Sigmoid colon (tissue), 6 donors: ENCODE measurements at regions not wholly inside any gene's neighbourhood (a gene's known extent, or its start where the extent isn't known, plus 50 kb on each side); places are given as distances from the start of the nearest gene placed in this dataset.

ENCODE experiments used
- DNase-seq: peaks from one replicate; pipeline ENCODE4 v3.0.0-alpha.2; 2019
- H3K27ac ChIP-seq, 4 donors: fragments of 200-600 bp; sonication (generic); one replicate each; pipeline ENCODE4 v1.5.1; 2016 to 2019; ENCODE audit warnings: mild to moderate bottlenecking in 1 of 4
- H3K27me3 ChIP-seq, 3 donors: fragments of 200-600 bp; sonication (generic); one replicate each; pipeline ENCODE4 v1.5.1; 2019; ENCODE audit warnings: mild to moderate bottlenecking in 1 of 3
- H3K36me3 ChIP-seq, 4 donors: fragments of 200-600 bp; sonication (generic); one replicate each; pipeline ENCODE4 v1.5.1; 2016 to 2019
- H3K4me1 ChIP-seq, 4 donors: fragments of 200-600 bp; sonication (generic); one replicate each; pipeline ENCODE4 v1.5.1; 2017 to 2019
- H3K4me3 ChIP-seq, 4 donors: fragments of 200-600 bp; sonication (generic); one replicate each; pipeline ENCODE4 v1.5.1; 2017 to 2019; ENCODE audit warnings: mild to moderate bottlenecking in 2 of 4, moderate library complexity in 1 of 4
- H3K9me3 ChIP-seq, 4 donors: fragments of 200-600 bp in 3 of 4; sonication (generic) in 3 of 4; one replicate each; pipeline versions ENCODE4 v1.5.1 to v1.6.1; 2013 to 2019
- CTCF ChIP-seq, 4 experiments: fragments of 450-650 bp in 3 of 4; fragments of 200-600 bp in 1 of 4; IDR thresholded peaks; one replicate each; pipeline ENCODE4 v1.5.1; 2016 to 2019; ENCODE audit warnings: antibody characterized with exemption in 4 of 4, mild to moderate bottlenecking in 3 of 4, moderate library complexity in 2 of 4
- EP300 ChIP-seq, 4 donors: sonication (generic); formaldehyde crosslinking; IDR thresholded peaks; one replicate each; pipeline ENCODE4 v1.6.1; 2017; ENCODE audit warnings: antibody characterized with exemption in 4 of 4
- POLR2A ChIP-seq, 2 donors: fragments of 450-650 bp; IDR thresholded peaks; one replicate each; pipeline ENCODE4 v1.6.1; 2016; ENCODE audit warnings: antibody characterized with exemption in 2 of 2, mild to moderate bottlenecking in 2 of 2, moderate library complexity in 2 of 2
- POLR2AphosphoS5 ChIP-seq, 4 donors: sonication (generic); formaldehyde crosslinking; IDR thresholded peaks; one replicate each; pipeline ENCODE4 v1.6.1; 2017; ENCODE audit warnings: antibody characterized with exemption in 4 of 4
- WGBS, 2 donors: extraction: QIAGEN DNeasy Blood & Tissue Kit; methylation state at CpG; one replicate each; pipeline ENCODE4 v1.1.7; 2013; 5-methylcytosine and 5-hydroxymethylcytosine counted together
- intact Hi-C: fragments of 100-400 bp; cut with DNase I; formaldehyde crosslinking; loops from one replicate; pipeline ENCODE4 v1.15.1; 2023
- donor health status: healthy with polysubstance abuse.
- donor health status: healthy.

- Histone ChIP-seq H3K27me3 (no peaks in the 10 kb centered on the region), H3K36me3 (no peaks in the 10 kb centered on the region), H3K27ac (no peak overlapping the region), H3K4me1 (no peaks in the 10 kb centered on the region), H3K4me3 (no peak overlapping the region), H3K9me3 (no peaks in the 10 kb centered on the region)
- 30 to 73% methylated on average over 5 of the region's 5 CpGs for WGBS, 2 donors
- intact Hi-C loops = loop anchor here (10.0 kb wide), 1 partner anchor 669 kb away; no protein-coding TSS in a partner anchor
- TF ChIP-seq CTCF (IDR thresholded peaks at IDR 0.05) = no peak
- TF ChIP-seq EP300 (IDR thresholded peaks at IDR 0.05) = no peak
- TF ChIP-seq POLR2A (IDR thresholded peaks at IDR 0.05) = no peak
- no peak for TF ChIP-seq POLR2AphosphoS5 (IDR thresholded peaks at IDR 0.05)
- DNase-seq = no peak
Observed at GRCh38 chr9:102796244-102796643, 198.9 kb upstream of the CYLC2 start.

GRCh38 chr9:102795532-102795931, 199.6 kb upstream of the CYLC2 start:
- no peak for DNase-seq
- intact Hi-C loops = loop anchor here (10.0 kb wide), 1 partner anchor 669 kb away; no protein-coding TSS in a partner anchor

GRCh38 chr9:102779356-102779755, 215.8 kb upstream of the CYLC2 start:
- Histone ChIP-seq H3K27me3 (no peaks in the 10 kb centered on the region), H3K4me1 (no peaks in the 10 kb centered on the region), H3K36me3 (no peaks in the 10 kb centered on the region), H3K27ac (no peak overlapping the region), H3K9me3 (no peaks in the 10 kb centered on the region), H3K4me3 (no peak overlapping the region)
- intact Hi-C loops = no loop called here
- DNase-seq = no peak
- TF ChIP-seq POLR2AphosphoS5 (IDR thresholded peaks at IDR 0.05) (no peak), EP300 (IDR thresholded peaks at IDR 0.05) (no peak), CTCF (IDR thresholded peaks at IDR 0.05) (no peak), POLR2A (IDR thresholded peaks at IDR 0.05) (no peak)

More at GRCh38 chr9:102795532-102795931, 199.6 kb upstream of the CYLC2 start:
- Histone ChIP-seq H3K27ac (no peak overlapping the region), H3K4me3 (no peak overlapping the region), H3K9me3 (no peaks in the 10 kb centered on the region), H3K27me3 (no peaks in the 10 kb centered on the region), H3K36me3 (no peaks in the 10 kb centered on the region), H3K4me1 (no peaks in the 10 kb centered on the region)
- TF ChIP-seq CTCF (IDR thresholded peaks at IDR 0.05) (no peak), POLR2A (IDR thresholded peaks at IDR 0.05) (no peak), POLR2AphosphoS5 (IDR thresholded peaks at IDR 0.05) (no peak), EP300 (IDR thresholded peaks at IDR 0.05) (no peak)

GRCh38 chr9:102778746-102779145, 216.4 kb upstream of the CYLC2 start:
- Histone ChIP-seq H3K4me1 (no peaks in the 10 kb centered on the region), H3K27me3 (no peaks in the 10 kb centered on the region), H3K9me3 (no peaks in the 10 kb centered on the region), H3K4me3 (no peak overlapping the region), H3K36me3 (no peaks in the 10 kb centered on the region), H3K27ac (no peak overlapping the region)
- DNase-seq = no peak
- TF ChIP-seq POLR2A (IDR thresholded peaks at IDR 0.05) (no peak), CTCF (IDR thresholded peaks at IDR 0.05) (no peak), POLR2AphosphoS5 (IDR thresholded peaks at IDR 0.05) (no peak), EP300 (IDR thresholded peaks at IDR 0.05) (no peak)
- 60 to 62% methylated on average over 4 of the region's 4 CpGs for WGBS, 2 donors
- intact Hi-C loops = no loop called here

GRCh38 chr9:102770704-102771103, 224.4 kb upstream of the CYLC2 start:
- H3K27ac ChIP-seq = no peak overlapping the region
- H3K9me3 ChIP-seq = no peaks in the 10 kb centered on the region
- H3K36me3 ChIP-seq = no peaks in the 10 kb centered on the region
- intact Hi-C loops = no loop called here
- no peak for DNase-seq
- 94% methylated on average over 3 of the region's 3 CpGs for WGBS, 2 donors
- H3K27me3 ChIP-seq = no peaks in the 10 kb centered on the region
- H3K4me3 ChIP-seq = no peak overlapping the region
- no peak for TF ChIP-seq CTCF (IDR thresholded peaks at IDR 0.05)
- TF ChIP-seq EP300 (IDR thresholded peaks at IDR 0.05) = no peak
- no peaks in the 10 kb centered on the region for H3K4me1 ChIP-seq
